Trophoblast cell (in vitro differentiated cells and primary cell): ENCODE measurements at regions not wholly inside any gene's neighbourhood (a gene's known extent, or its start where the extent isn't known, plus 50 kb on each side); places are given as distances from the start of the nearest gene placed in this dataset.

Source experiments
- DNase-seq, 2 donors: peaks; one replicate each; pipeline ENCODE4 v3.0.0-alpha.2; 2016
- H2AFZ ChIP-seq: 2 replicates; pipeline ENCODE4 v1.6.1; 2013; ENCODE audit warnings: low read length, moderate library complexity, mild to moderate bottlenecking; ENCODE audit not compliant: insufficient read depth, poor library complexity
- H2AK5ac ChIP-seq: 2 replicates; pipeline ENCODE4 v1.6.1; 2013; ENCODE audit warnings: mild to moderate bottlenecking, low read length
- H2BK120ac ChIP-seq: 2 replicates; pipeline ENCODE4 v1.6.1; 2013; ENCODE audit warnings: low read length, mild to moderate bottlenecking, moderate library complexity; ENCODE audit not compliant: insufficient read depth, poor library complexity
- H2BK12ac ChIP-seq: 2 replicates; pipeline ENCODE4 v1.6.1; 2013; ENCODE audit warnings: mild to moderate bottlenecking, low read length, moderate library complexity
- H2BK5ac ChIP-seq: 2 replicates; pipeline ENCODE4 v1.6.1; 2013; ENCODE audit warnings: low read length, low read depth, moderate library complexity, mild to moderate bottlenecking; ENCODE audit not compliant: poor library complexity
- H3K14ac ChIP-seq: 2 replicates; pipeline ENCODE4 v1.6.1; 2013; ENCODE audit warnings: mild to moderate bottlenecking, low read length
- H3K18ac ChIP-seq: 2 replicates; pipeline ENCODE4 v1.6.1; 2013; ENCODE audit warnings: mild to moderate bottlenecking, low read length
- H3K23ac ChIP-seq: 2 replicates; pipeline ENCODE4 v1.6.1; 2013; ENCODE audit warnings: low read length
- H3K27ac ChIP-seq: 2 replicates; pipeline ENCODE4 v1.5.1; 2013; ENCODE audit warnings: low read depth, mild to moderate bottlenecking, inconsistent platforms, low read length, moderate library complexity
- H3K27me3 ChIP-seq: 2 replicates; pipeline ENCODE4 v1.6.1; 2013; ENCODE audit warnings: inconsistent platforms, mild to moderate bottlenecking, low read length, moderate library complexity; ENCODE audit not compliant: insufficient read depth
- H3K36me3 ChIP-seq, 2 experiments: 1 replicate in 1 of 2; 2 replicates in 1 of 2; pipeline ENCODE4 v1.6.1; 2013; ENCODE audit warnings: low read length in 2 of 2, mild to moderate bottlenecking in 2 of 2, moderate library complexity in 1 of 2; ENCODE audit not compliant: insufficient read depth in 2 of 2, control insufficient read depth in 1 of 2
- H3K4ac ChIP-seq: 2 replicates; pipeline ENCODE4 v1.6.1; 2013; ENCODE audit warnings: low read depth, mild to moderate bottlenecking, low read length, moderate library complexity
- H3K4me1 ChIP-seq, 2 experiments: 1 replicate in 1 of 2; 2 replicates in 1 of 2; pipeline ENCODE4 v1.6.1; 2013; ENCODE audit warnings: low read length in 2 of 2, mild to moderate bottlenecking in 2 of 2, moderate library complexity in 1 of 2; ENCODE audit not compliant: insufficient read depth in 2 of 2, control insufficient read depth in 1 of 2
- H3K4me2 ChIP-seq: 2 replicates; pipeline ENCODE4 v1.6.1; 2013; ENCODE audit warnings: inconsistent platforms, mild to moderate bottlenecking, low read length, moderate library complexity
- H3K4me3 ChIP-seq: 2 replicates; pipeline ENCODE4 v1.5.1; 2013; ENCODE audit warnings: mild to moderate bottlenecking, low read depth, low read length, inconsistent platforms
- H3K79me1 ChIP-seq: one replicate; pipeline ENCODE4 v1.6.1; 2013; ENCODE audit warnings: low read length
- H3K79me2 ChIP-seq: 2 replicates; pipeline ENCODE4 v1.6.1; 2013; ENCODE audit warnings: low read length, mild to moderate bottlenecking; ENCODE audit not compliant: control insufficient read depth, insufficient read depth, poor library complexity
- H3K9ac ChIP-seq: 2 replicates; pipeline ENCODE4 v1.6.1; 2013; ENCODE audit warnings: mild to moderate bottlenecking, low read length
- H3K9me3 ChIP-seq: 2 replicates; pipeline ENCODE4 v1.6.1; 2013; ENCODE audit warnings: low read depth, mild to moderate bottlenecking, control low read depth, inconsistent platforms, low read length; ENCODE audit not compliant: insufficient read depth
- H4K12ac ChIP-seq: 2 replicates; pipeline ENCODE4 v1.6.1; 2013; ENCODE audit warnings: low read depth, mild to moderate bottlenecking, low read length, moderate library complexity
- H4K8ac ChIP-seq: 2 replicates; pipeline ENCODE4 v1.6.1; 2013; ENCODE audit warnings: low read depth, mild to moderate bottlenecking, low read length, moderate library complexity
- H4K91ac ChIP-seq: one replicate; pipeline ENCODE4 v1.6.1; 2013; ENCODE audit warnings: low read depth, mild to moderate bottlenecking, low read length, moderate library complexity
- WGBS: extraction: QIAGEN DNeasy Blood & Tissue Kit; methylation state at CpG from one replicate; pipeline ENCODE4 v1.1.7; 2013; ENCODE audit warnings: missing lambda C conversion rate; ENCODE audit not compliant: insufficient read length, insufficient coverage; ENCODE audit errors: extremely low coverage; 5-methylcytosine and 5-hydroxymethylcytosine counted together

GRCh38 chr9:12272471-12273120, 420.6 kb upstream of the TYRP1 start:
- Histone ChIP-seq H2AFZ (no peak overlapping the region), H3K4ac (no peak overlapping the region), H3K18ac (no peak overlapping the region), H3K27ac (no peak overlapping the region), H2BK12ac (no peak overlapping the region), H2BK120ac (no peak overlapping the region), H3K36me3 (no peaks in the 10 kb centered on the region), H3K4me2 (no peak overlapping the region), H3K4me1 (no peaks in the 10 kb centered on the region), H3K4me3 (no peak overlapping the region), H3K14ac (no peak overlapping the region), H3K9me3 (no peaks in the 10 kb centered on the region), H4K8ac (no peak overlapping the region), H3K9ac (no peak overlapping the region), H2AK5ac (no peak overlapping the region), H4K12ac (no peak overlapping the region), H3K79me1 (no peaks in the 10 kb centered on the region), H3K23ac (no peak overlapping the region), H4K91ac (no peak overlapping the region), H3K27me3 (no peaks in the 10 kb centered on the region), H2BK5ac (no peak overlapping the region), H3K79me2 (no peaks in the 10 kb centered on the region)
- no CpG with 5 or more reads among the region's 2 CpGs for WGBS
- no peak for DNase-seq

- no peak overlapping the region for H2BK5ac ChIP-seq
- H2BK120ac ChIP-seq: no peak overlapping the region
- H2AK5ac ChIP-seq: no peak overlapping the region
- no peak overlapping the region for H3K4ac ChIP-seq
- no peaks in the 10 kb centered on the region for H3K79me1 ChIP-seq
- no peak overlapping the region for H4K12ac ChIP-seq
- no peaks in the 10 kb centered on the region for H3K9me3 ChIP-seq
- H3K4me1 ChIP-seq: no peaks in the 10 kb centered on the region
- no peak overlapping the region for H4K8ac ChIP-seq
- no peak for DNase-seq
- H3K27me3 ChIP-seq: no peaks in the 10 kb centered on the region
- no peaks in the 10 kb centered on the region for H3K79me2 ChIP-seq
- no peak overlapping the region for H3K4me2 ChIP-seq
- H3K9ac ChIP-seq: no peak overlapping the region
- H2AFZ ChIP-seq: no peak overlapping the region
- H3K14ac ChIP-seq: no peak overlapping the region
- H3K18ac ChIP-seq: no peak overlapping the region
- no peak overlapping the region for H3K27ac ChIP-seq
- no peak overlapping the region for H4K91ac ChIP-seq
- H3K4me3 ChIP-seq: no peak overlapping the region
- H3K36me3 ChIP-seq: no peaks in the 10 kb centered on the region
- no peak overlapping the region for H3K23ac ChIP-seq
- H2BK12ac ChIP-seq: no peak overlapping the region
- WGBS: no CpG with 5 or more reads among the region's 2 CpGs
Observed at GRCh38 chr9:12274577-12274976, 418.6 kb upstream of the TYRP1 start.

GRCh38 chr9:12276505-12276904, 416.7 kb upstream of the TYRP1 start:
- Histone ChIP-seq H2BK12ac (no peak overlapping the region), H3K79me1 (no peaks in the 10 kb centered on the region), H3K36me3 (no peaks in the 10 kb centered on the region), H3K9ac (no peak overlapping the region), H3K23ac (no peak overlapping the region), H4K12ac (no peak overlapping the region), H2BK5ac (no peak overlapping the region), H3K4me2 (no peak overlapping the region), H4K8ac (no peak overlapping the region), H2BK120ac (no peak overlapping the region), H2AFZ (no peak overlapping the region), H3K4me3 (no peak overlapping the region), H3K18ac (no peak overlapping the region), H3K14ac (no peak overlapping the region), H2AK5ac (no peak overlapping the region), H3K9me3 (no peaks in the 10 kb centered on the region), H3K27ac (no peak overlapping the region), H3K4me1 (no peaks in the 10 kb centered on the region), H4K91ac (no peak overlapping the region), H3K79me2 (no peaks in the 10 kb centered on the region), H3K4ac (no peak overlapping the region), H3K27me3 (no peaks in the 10 kb centered on the region)
- no peak for DNase-seq
- WGBS: no CpG with 5 or more reads among the region's 1 CpG

GRCh38 chr9:12289711-12290110, 403.5 kb upstream of the TYRP1 start:
- Histone ChIP-seq H3K4me2 (no peak overlapping the region), H3K14ac (no peak overlapping the region), H2BK120ac (no peak overlapping the region), H3K9ac (no peak overlapping the region), H3K9me3 (no peaks in the 10 kb centered on the region), H3K18ac (no peak overlapping the region), H3K4ac (no peak overlapping the region), H3K27ac (no peak overlapping the region), H3K4me1 (no peaks in the 10 kb centered on the region), H3K27me3 (no peaks in the 10 kb centered on the region), H2BK12ac (no peak overlapping the region), H3K4me3 (no peak overlapping the region), H2BK5ac (no peak overlapping the region), H4K12ac (no peak overlapping the region), H2AK5ac (no peak overlapping the region), H4K8ac (no peak overlapping the region), H3K36me3 (no peaks in the 10 kb centered on the region), H4K91ac (no peak overlapping the region), H3K79me2 (no peaks in the 10 kb centered on the region), H3K23ac (no peak overlapping the region), H2AFZ (no peak overlapping the region), H3K79me1 (no peaks in the 10 kb centered on the region)
- DNase-seq: no peak
